GM18868 (cell line): ENCODE measurements at regions not wholly inside any gene's neighbourhood (a gene's known extent, or its start where the extent isn't known, plus 50 kb on each side); places are given as distances from the start of the nearest gene placed in this dataset.

Experiments used
- ATAC-seq: cut with Tn5 transposase; IDR thresholded peaks from one replicate; pipeline ENCODE4 v1.9.1; 2021; ENCODE audit warnings: mild to moderate bottlenecking, moderate library complexity; ENCODE audit not compliant: unreplicated experiment

DNA sequence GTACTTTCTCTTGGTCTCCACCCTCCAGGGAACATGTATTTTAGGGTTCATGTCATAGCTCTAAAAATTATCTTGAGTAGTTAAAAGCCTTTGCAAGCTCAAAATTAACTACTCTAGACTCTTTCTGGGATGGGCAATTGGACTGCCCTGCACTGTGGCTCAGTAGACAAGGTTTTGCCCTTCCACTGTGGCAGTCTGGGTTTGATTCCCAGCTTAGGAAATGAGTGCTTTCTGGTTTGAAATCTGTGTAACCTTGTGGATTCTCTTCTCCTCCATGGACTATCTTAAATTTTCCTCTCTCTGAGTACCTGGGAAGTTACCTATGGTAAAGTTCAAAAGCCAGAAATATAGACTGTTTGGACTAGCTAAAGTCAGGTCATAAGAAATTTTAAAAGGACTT lies 94.6 kb upstream of the UST start:
- ATAC-seq, result no peak

GRCh38 chr6:148653138-148653776 lies 93.6 kb upstream of the UST start:
- ATAC-seq, result no peak

GRCh38 chr6:148657048-148657447 lies 89.8 kb upstream of the UST start:
- no peak for ATAC-seq

DNA sequence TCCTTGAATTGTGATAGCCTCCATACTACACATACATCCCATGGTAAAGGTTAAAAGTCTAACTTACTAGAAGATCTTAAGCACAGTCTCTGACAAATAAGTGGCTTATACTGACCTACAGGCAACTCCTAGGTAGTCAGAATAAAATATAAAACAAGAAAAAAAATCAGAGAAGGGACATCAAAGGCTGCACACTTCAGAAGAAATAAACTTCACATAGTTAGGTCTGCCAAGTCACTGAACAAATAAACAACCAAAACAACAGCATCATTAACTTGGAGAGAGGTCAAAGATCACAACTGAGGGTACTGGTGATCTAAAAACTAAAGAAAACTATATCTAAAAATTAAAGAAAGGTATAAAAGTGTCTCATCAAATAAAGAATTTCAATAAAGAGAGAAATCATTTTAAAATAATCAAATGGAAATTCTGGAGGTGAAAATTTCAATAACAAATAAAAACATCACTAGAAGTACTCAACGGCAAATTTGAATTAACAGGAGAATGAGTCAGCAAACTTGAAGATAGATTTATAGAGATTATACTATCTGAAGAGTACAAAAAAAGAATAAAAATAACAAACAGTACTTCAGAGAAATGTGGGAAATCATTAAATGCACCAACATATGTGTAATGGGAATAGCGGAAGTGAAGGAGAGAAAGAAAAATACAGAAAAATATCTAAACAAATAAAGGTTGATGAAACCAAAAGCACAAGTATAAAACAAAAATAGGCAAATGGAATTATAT lies 88.0 kb upstream of the UST start:
- no peak for ATAC-seq

DNA sequence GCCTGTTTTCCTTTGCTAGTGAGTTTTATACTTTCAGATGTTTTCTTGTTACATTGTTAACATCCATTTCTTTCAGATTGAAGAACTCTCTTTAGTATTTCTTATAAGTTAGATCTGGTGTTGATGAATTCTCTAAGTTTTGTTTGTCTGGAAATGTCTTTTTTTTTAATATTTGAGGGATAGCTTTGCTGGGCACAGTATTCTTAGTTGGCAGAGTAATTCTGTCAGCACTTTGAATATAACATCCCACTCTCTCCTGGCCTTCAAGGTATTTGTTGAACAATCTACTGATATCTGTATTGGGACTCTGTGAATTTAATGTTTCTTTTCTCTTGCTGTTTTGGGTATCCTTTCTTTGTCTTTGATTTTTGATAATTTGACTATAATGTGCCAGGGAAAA lies 79.4 kb upstream of the UST start:
- no peak for ATAC-seq

DNA sequence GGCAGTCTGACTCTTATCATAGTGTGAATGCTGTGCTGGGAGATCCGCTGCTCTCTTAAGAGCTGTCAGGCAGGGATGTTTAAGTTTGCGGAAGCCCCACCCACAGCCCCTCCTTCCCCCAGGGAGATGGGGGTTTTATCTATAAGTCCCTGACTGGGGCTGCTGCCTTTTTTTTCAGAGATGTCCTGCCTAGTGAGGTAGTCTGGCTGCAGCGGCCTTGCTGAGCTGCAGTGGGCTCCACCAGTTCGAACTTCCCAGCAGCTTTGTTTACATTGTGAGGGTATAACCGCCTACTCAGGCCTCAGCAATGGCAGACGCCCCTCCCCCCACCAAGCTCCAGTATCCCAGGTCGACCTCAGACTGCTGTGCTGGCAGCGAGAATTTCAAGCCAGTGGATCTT lies 75.7 kb upstream of the UST start:
- ATAC-seq, result no peak

- ATAC-seq, result no peak
These were observed 74.9 kb upstream of the UST start for GRCh38 chr6:148671952-148672351.

DNA sequence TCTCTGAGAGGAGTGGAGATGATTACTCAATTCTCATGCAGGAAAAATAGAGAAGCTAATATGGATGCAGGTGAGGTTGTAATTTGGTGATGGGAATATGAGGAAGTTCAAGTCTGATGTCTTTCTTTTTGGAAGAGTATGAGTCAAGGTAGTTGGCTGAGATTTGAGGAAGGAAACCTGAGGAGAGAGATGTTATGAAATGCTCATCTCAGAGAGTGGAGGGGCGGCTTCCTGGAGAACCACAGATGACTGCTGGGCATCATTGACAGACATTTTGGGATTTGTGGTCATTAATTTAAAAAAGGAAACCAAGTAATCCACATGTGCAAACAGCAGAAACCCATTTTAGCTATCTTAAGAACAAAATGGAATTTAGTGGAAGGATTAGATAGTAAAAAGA lies 72.5 kb upstream of the UST start:
- ATAC-seq, result no peak

DNA sequence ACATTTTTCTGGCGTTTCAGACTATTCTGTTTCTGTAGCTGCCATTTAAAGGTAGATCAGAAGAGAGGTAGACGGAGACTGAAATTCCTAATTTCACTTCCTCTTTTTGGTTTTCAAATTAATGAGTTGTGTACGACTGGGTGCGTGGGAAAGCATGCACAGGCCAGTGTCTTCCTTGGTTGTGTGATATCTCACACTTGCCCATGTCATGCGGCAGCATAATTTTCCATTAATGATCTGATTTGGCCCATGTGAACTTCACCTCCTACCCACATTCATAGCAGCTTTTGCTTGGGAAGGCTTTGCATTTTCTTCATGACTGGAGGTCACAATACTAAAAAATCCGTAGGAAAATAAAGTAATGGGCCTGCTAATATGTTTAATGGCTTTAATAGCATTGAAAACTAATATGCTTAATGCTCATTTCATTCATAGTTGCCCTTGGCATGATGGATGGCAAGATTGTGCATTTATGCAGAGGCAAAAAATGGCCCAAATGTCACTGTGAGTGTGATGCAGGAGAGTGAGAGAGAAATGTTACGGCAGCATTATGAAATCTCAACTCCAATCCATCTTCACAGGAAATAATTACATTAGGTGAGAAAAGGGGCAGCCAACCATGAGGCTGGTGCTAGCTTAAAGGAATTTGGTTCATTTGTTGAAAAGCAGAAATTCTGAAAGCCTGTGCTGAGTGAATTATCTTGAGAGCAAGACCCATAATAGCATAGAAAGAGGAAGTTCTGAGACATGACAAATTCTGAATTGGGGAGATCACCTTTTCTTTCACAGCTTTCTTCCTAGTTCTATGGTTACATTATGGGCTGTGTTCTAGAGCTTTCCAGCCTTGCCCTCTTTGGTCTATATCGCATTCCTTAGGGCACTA lies 69.0 kb upstream of the UST start:
- peak; percentile 87 for ATAC-seq

- ATAC-seq, result no peak
These were observed 68.1 kb upstream of the UST start for GRCh38 chr6:148678682-148679081.

- no peak for ATAC-seq
These were observed 65.2 kb upstream of the UST start for GRCh38 chr6:148681666-148682065.

DNA sequence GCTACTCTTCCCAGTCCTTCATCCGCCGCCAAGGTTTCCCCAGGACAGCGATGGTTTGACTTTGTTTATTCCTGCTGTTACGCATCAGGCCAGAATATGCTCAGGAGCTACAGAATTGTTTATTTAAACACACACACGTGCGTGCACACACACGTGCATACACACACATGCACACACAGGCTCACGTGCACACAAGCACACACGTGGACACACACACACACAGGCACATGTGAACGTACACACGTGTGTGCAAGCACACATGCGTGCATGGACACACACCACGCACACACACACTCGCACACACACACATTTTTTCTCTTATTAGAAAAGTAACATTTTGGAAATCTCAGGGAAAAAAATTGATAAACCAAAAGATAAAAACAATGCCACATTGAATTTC lies 64.6 kb upstream of the UST start:
- ATAC-seq, result no peak

DNA sequence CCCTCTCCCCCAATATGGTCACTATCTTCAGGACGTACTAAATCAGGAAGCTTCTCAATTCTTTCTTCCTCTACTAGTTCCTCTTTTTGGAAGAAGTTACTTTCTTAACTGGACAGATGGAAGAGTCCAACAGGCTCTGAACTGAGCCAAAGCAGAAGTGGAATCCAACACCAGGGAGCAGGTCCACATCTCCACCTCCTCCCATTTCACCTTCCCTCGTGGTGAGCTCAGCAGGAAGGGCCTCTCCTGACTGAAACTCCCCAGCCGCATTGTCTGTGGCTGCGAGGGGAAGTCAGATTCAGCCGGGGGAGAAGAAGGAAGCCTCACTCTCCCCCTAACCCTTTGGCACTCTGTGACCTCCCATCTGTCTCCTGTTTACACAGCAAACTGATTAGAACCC lies 63.8 kb upstream of the UST start:
- ATAC-seq, result peak; percentile 47

DNA sequence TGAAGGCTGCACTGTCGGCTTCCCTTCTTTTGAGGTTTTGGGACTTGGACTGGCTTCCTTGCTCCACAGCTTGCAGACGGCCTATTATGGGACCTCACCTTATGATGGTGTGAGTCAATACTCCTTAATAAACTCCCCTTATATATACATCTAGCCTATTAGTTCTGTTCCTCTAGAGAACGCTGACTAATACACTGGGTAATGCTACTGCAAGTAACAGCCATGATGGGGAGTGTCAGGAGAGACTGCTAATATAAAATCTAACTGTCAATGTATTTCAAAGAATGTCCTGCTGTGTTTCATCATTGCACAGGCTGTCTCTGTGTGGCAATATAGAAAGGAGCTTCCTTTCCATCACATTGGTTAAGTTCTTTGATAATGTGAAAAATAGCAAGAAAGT lies 57.7 kb upstream of the UST start:
- no peak for ATAC-seq

DNA sequence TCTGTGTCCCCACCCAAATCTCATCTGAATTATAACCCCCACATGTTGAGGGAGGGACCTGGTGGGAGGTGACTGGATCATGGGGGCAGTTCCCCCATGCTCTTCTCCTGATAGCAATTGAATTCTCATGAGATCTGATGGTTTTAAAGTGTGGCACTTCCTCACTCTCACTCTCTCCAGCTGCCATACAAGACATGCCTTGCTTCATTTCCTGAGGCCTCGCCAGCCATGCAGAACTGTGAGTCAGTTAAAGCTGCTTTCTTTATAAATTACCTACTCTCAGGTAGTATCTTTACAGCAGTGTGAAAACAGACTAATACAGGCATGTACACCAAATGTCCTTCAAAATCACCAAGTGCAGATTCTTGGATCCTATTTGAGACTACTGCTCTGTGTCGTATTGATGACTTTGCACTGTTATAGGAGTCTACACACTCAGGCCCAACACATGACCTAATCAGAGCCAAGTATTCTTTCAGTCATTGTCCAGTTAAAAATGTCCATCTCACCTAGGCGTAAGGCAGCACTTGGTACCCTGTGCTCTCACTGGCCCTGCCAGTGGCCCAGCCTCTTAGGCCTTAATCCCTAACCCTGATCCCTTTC lies 52.8 kb upstream of the UST start:
- peak; percentile 91 for ATAC-seq
